PC-3 (cell line): ENCODE measurements at regions not wholly inside any gene's neighbourhood (a gene's known extent, or its start where the extent isn't known, plus 50 kb on each side); places are given as distances from the start of the nearest gene placed in this dataset.

Experiments
- ATAC-seq: fragments of 200-7000 bp; cut with Tn5 transposase; 2 replicates; pipeline ENCODE4 v1.9.1; 2020; ENCODE audit warnings: mild to moderate bottlenecking, moderate library complexity
- BruUV-seq: library from RNA; stranded (reverse); fragments of 400-500 nt; replicated peaks from 2 replicates; lab custom pipeline; 2021; lab: Mats Ljungman, UMichigan
- CTCF ChIA-PET: fragments of 300-600 bp; sonication (Branson Sonifier 250); formaldehyde crosslinking; loops from one replicate; lab custom pipeline; 2022; ENCODE audit warnings: antibody characterized with exemption; lab: Charles Lee
- POLR2A ChIA-PET: fragments of 300-600 bp; sonication (Branson Sonifier 250); formaldehyde crosslinking; loops from one replicate; lab custom pipeline; 2022; ENCODE audit warnings: antibody characterized with exemption; ENCODE audit not compliant: unreplicated experiment; lab: Charles Lee
- DNase-seq: peaks from one replicate; pipeline ENCODE4 v3.0.0-alpha.2; 2015
- H2AFZ ChIP-seq: fragments of 300-600 bp; sonication (generic); 2 replicates; pipeline ENCODE4 v1.6.0; 2016; ENCODE audit warnings: antibody characterized with exemption, low read length
- H3F3A ChIP-seq: fragments of 300-600 bp; sonication (generic); one replicate; pipeline ENCODE4 v1.6.0; 2017; ENCODE audit warnings: antibody characterized with exemption, low read length, control low read depth, mild to moderate bottlenecking; ENCODE audit not compliant: unreplicated experiment
- H3K27ac ChIP-seq: fragments of 300-600 bp; sonication (generic); 2 replicates; pipeline ENCODE4 v1.5.1; 2016; ENCODE audit warnings: mild to moderate bottlenecking, low read length
- H3K27me3 ChIP-seq: fragments of 300-600 bp; sonication (generic); 2 replicates; pipeline ENCODE4 v1.6.1; 2016; ENCODE audit warnings: low read length, mixed read lengths
- H3K36me3 ChIP-seq: fragments of 300-600 bp; sonication (generic); 2 replicates; pipeline ENCODE4 v1.6.1; 2016; ENCODE audit warnings: low read depth, mixed run types, low read length, mixed read lengths
- H3K4me1 ChIP-seq: fragments of 300-600 bp; sonication (generic); 2 replicates; pipeline ENCODE4 v1.5.1; 2016; ENCODE audit warnings: low read length; ENCODE audit not compliant: insufficient read depth
- H3K4me2 ChIP-seq: fragments of 300-600 bp; sonication (generic); 2 replicates; pipeline ENCODE4 v1.6.0; 2016; ENCODE audit warnings: low read length
- H3K4me3 ChIP-seq: fragments of 300-600 bp; sonication (generic); 2 replicates; pipeline ENCODE4 v1.5.1; 2016; ENCODE audit warnings: mild to moderate bottlenecking, low read length, mixed read lengths
- H3K79me2 ChIP-seq: fragments of 300-600 bp; sonication (generic); 2 replicates; pipeline ENCODE4 v1.6.1; 2017; ENCODE audit warnings: low read length, mixed read lengths
- H3K9ac ChIP-seq: fragments of 300-600 bp; sonication (generic); 2 replicates; pipeline ENCODE4 v1.6.0; 2016; ENCODE audit warnings: mild to moderate bottlenecking, low read length
- H3K9me2 ChIP-seq: fragments of 300-600 bp; sonication (generic); replicated peaks from 2 replicates; pipeline ENCODE4 v1.6.1; 2016; ENCODE audit warnings: mixed run types, low read length, mixed read lengths
- H3K9me3 ChIP-seq: fragments of 300-600 bp; sonication (generic); 2 replicates; pipeline ENCODE4 v1.6.1; 2016; ENCODE audit warnings: low read length, mixed read lengths
- H4K20me1 ChIP-seq: fragments of 300-600 bp; sonication (generic); 2 replicates; pipeline ENCODE4 v1.6.1; 2016; ENCODE audit warnings: low read length, mixed read lengths
- CTCF ChIP-seq: fragments of 300-600 bp; sonication (generic); conservative IDR thresholded peaks from 2 replicates; pipeline ENCODE4 v1.5.1; 2017; ENCODE audit warnings: antibody characterized with exemption, low read depth, mild to moderate bottlenecking, low read length
- EZH2 ChIP-seq: fragments of 300-600 bp; sonication (generic); IDR thresholded peaks from one replicate; pipeline ENCODE4 v1.6.1; 2017; ENCODE audit warnings: antibody characterized with exemption, mild to moderate bottlenecking, low read length; ENCODE audit not compliant: unreplicated experiment
- EZH2phosphoT487 ChIP-seq: fragments of 300-600 bp; sonication (generic); IDR thresholded peaks from 2 replicates; pipeline ENCODE4 v1.6.1; 2018; ENCODE audit warnings: mild to moderate bottlenecking, antibody characterized with exemption, low read length, borderline replicate concordance
- intact Hi-C: fragments of 100-400 bp; cut with micrococcal nuclease; formaldehyde crosslinking; loops from 2 replicates; pipeline ENCODE4 v1.9.0; 2023

- H4K20me1 ChIP-seq = no peaks in the 10 kb centered on the region
- CTCF ChIA-PET = no interaction called here
- TF ChIP-seq EZH2 = no peak
- TF ChIP-seq CTCF = no peak
- TF ChIP-seq EZH2phosphoT487 = no peak
- intact Hi-C loops = no loop called here
- peaks cover 3% of the 10 kb centered on the region; the same call in 1 of the 2 replicates for H3K27me3 ChIP-seq
- no peaks in the 10 kb centered on the region for H3K79me2 ChIP-seq
- no peaks in the 10 kb centered on the region for H3F3A ChIP-seq
- H3K4me3 ChIP-seq = no peak overlapping the region
- no TSS peak for BruUV-seq
- H2AFZ ChIP-seq = no peak overlapping the region
- no peaks in the 10 kb centered on the region for H3K4me1 ChIP-seq
- ATAC-seq = no peak
- DNase-seq = no peak
- H3K9ac ChIP-seq = no peak overlapping the region
- H3K27ac ChIP-seq = no peak overlapping the region
- H3K9me2 ChIP-seq = no peaks in the 10 kb centered on the region
- H3K4me2 ChIP-seq = no peak overlapping the region
- no peaks in the 10 kb centered on the region for H3K36me3 ChIP-seq
- POLR2A ChIA-PET = no interaction called here
- no peaks in the 10 kb centered on the region for H3K9me3 ChIP-seq
These were observed 256.6 kb upstream of the MYOCD start for GRCh38 chr17:12409082-12409481.

GRCh38 chr17:12410717-12411116, 255.0 kb upstream of the MYOCD start:
- H3K36me3 ChIP-seq = no peaks in the 10 kb centered on the region
- no TSS peak for BruUV-seq
- ATAC-seq = no peak
- intact Hi-C loops = no loop called here
- no peaks in the 10 kb centered on the region for H3K9me2 ChIP-seq
- H3K4me1 ChIP-seq = no peaks in the 10 kb centered on the region
- H3K4me3 ChIP-seq = no peak overlapping the region
- H3K9ac ChIP-seq = no peak overlapping the region
- H3K79me2 ChIP-seq = no peaks in the 10 kb centered on the region
- ChIA-PET CTCF (no interaction called here), POLR2A (no interaction called here)
- no peak overlapping the region for H3K27ac ChIP-seq
- H3K27me3 ChIP-seq = peaks cover 3% of the 10 kb centered on the region; the same call in 1 of the 2 replicates
- TF ChIP-seq CTCF (no peak), EZH2phosphoT487 (no peak), EZH2 (no peak)
- no peaks in the 10 kb centered on the region for H3F3A ChIP-seq
- H3K9me3 ChIP-seq = 0 out of 2 replicates have a peak, but pooled peaks cover 3% of the 10 kb centered on the region
- H2AFZ ChIP-seq = no peak overlapping the region
- DNase-seq = no peak
- no peak overlapping the region for H3K4me2 ChIP-seq
- no peaks in the 10 kb centered on the region for H4K20me1 ChIP-seq

GRCh38 chr17:12415031-12415430, 250.7 kb upstream of the MYOCD start:
- Histone ChIP-seq H2AFZ (no peak overlapping the region), H3K4me3 (no peak overlapping the region), H3K4me1 (no peaks in the 10 kb centered on the region), H4K20me1 (no peaks in the 10 kb centered on the region), H3K27me3 (peaks cover 3% of the 10 kb centered on the region; the same call in 1 of the 2 replicates), H3K9ac (no peak overlapping the region), H3F3A (no peaks in the 10 kb centered on the region), H3K27ac (no peak overlapping the region), H3K79me2 (no peaks in the 10 kb centered on the region), H3K4me2 (no peak overlapping the region), H3K9me2 (no peaks in the 10 kb centered on the region), H3K9me3 (0 out of 2 replicates have a peak, but pooled peaks cover 8% of the 10 kb centered on the region), H3K36me3 (no peaks in the 10 kb centered on the region)
- ChIA-PET POLR2A (no interaction called here), CTCF (no interaction called here)
- TF ChIP-seq EZH2 = no peak
- no peak for TF ChIP-seq CTCF
- TF ChIP-seq EZH2phosphoT487 = no peak
- no peak for ATAC-seq
- intact Hi-C loops = no loop called here
- DNase-seq = no peak
- BruUV-seq = no TSS peak
